WERI-Rb-1 (cell line): ENCODE measurements at regions not wholly inside any gene's neighbourhood (a gene's known extent, or its start where the extent isn't known, plus 50 kb on each side); places are given as distances from the start of the nearest gene placed in this dataset.

Experiments used
- DNase-seq: peaks from one replicate; pipeline ENCODE4 v3.0.0-alpha.2; 2020
- H3K27ac ChIP-seq: fragments of 250-450 bp; sonication (Bioruptor Pico); 2 replicates; pipeline ENCODE4 v1.5.1; 2020; ENCODE audit warnings: mild to moderate bottlenecking, moderate library complexity
- H3K27me3 ChIP-seq: fragments of 250-450 bp; sonication (Bioruptor Pico); 2 replicates; pipeline ENCODE4 v1.5.1; 2021; ENCODE audit warnings: mild to moderate bottlenecking, low read depth, moderate library complexity; ENCODE audit not compliant: insufficient read depth, severe bottlenecking
- H3K36me3 ChIP-seq: fragments of 250-450 bp; sonication (Bioruptor Pico); 2 replicates; pipeline ENCODE4 v1.5.1; 2020; ENCODE audit warnings: mild to moderate bottlenecking, moderate library complexity
- H3K4me3 ChIP-seq: 2 replicates; pipeline ENCODE4 v1.5.1; 2011; ENCODE audit warnings: low read depth, mild to moderate bottlenecking, control low read depth, low read length
- H3K9me3 ChIP-seq: fragments of 250-450 bp; sonication (Bioruptor Pico); 2 replicates; pipeline ENCODE4 v1.5.1; 2021; ENCODE audit warnings: mild to moderate bottlenecking, moderate library complexity; ENCODE audit not compliant: severe bottlenecking
- CTCF ChIP-seq: IDR thresholded peaks from 2 replicates; pipeline ENCODE4 v1.5.1; 2011; ENCODE audit warnings: low read depth, mild to moderate bottlenecking, control low read depth, inconsistent platforms, low read length

GRCh38 chr6:93047033-93047432 is 372.3 kb downstream of the EPHA7 start:
- Histone ChIP-seq H3K36me3 (no peaks in the 10 kb centered on the region), H3K27ac (no peak overlapping the region)
- TF ChIP-seq CTCF: no peak

GRCh38 chr6:93045156-93045555 is 374.2 kb downstream of the EPHA7 start:
- no peak overlapping the region for H3K27ac ChIP-seq
- H3K4me3 ChIP-seq: no peak overlapping the region
- no peaks in the 10 kb centered on the region for H3K27me3 ChIP-seq
- DNase-seq: no peak
- H3K9me3 ChIP-seq: no peaks in the 10 kb centered on the region
- no peaks in the 10 kb centered on the region for H3K36me3 ChIP-seq
- TF ChIP-seq CTCF: no peak

More at GRCh38 chr6:93047033-93047432, 372.3 kb downstream of the EPHA7 start:
- Histone ChIP-seq H3K4me3 (no peak overlapping the region), H3K9me3 (no peaks in the 10 kb centered on the region), H3K27me3 (no peaks in the 10 kb centered on the region)
- DNase-seq: peak; percentile 10

GRCh38 chr6:93040375-93040774 is 379.0 kb downstream of the EPHA7 start:
- Histone ChIP-seq H3K36me3 (no peaks in the 10 kb centered on the region), H3K9me3 (no peaks in the 10 kb centered on the region), H3K27me3 (no peaks in the 10 kb centered on the region), H3K4me3 (no peak overlapping the region), H3K27ac (no peak overlapping the region)
- no peak for TF ChIP-seq CTCF
- DNase-seq: no peak

- Histone ChIP-seq H3K9me3 (no peaks in the 10 kb centered on the region), H3K36me3 (no peaks in the 10 kb centered on the region), H3K4me3 (no peak overlapping the region), H3K27me3 (no peaks in the 10 kb centered on the region), H3K27ac (no peak overlapping the region)
- no peak for DNase-seq
- TF ChIP-seq CTCF: peak; percentile 62
Observed at GRCh38 chr6:93036835-93037234, 382.5 kb downstream of the EPHA7 start.

GRCh38 chr6:93035756-93036155 is 383.6 kb downstream of the EPHA7 start:
- TF ChIP-seq CTCF: no peak
- Histone ChIP-seq H3K9me3 (no peaks in the 10 kb centered on the region), H3K36me3 (no peaks in the 10 kb centered on the region), H3K27me3 (no peaks in the 10 kb centered on the region), H3K27ac (no peak overlapping the region), H3K4me3 (no peak overlapping the region)
- DNase-seq: no peak

- H3K27ac ChIP-seq: peak overlapping the region; percentile 29
- peak overlapping the region; percentile 21 for H3K4me3 ChIP-seq
- no peaks in the 10 kb centered on the region for H3K36me3 ChIP-seq
- peak; percentile 63 for DNase-seq
- H3K9me3 ChIP-seq: no peaks in the 10 kb centered on the region
- H3K27me3 ChIP-seq: no peaks in the 10 kb centered on the region
- TF ChIP-seq CTCF: no peak
Observed at GRCh38 chr6:93021235-93021915, 398.0 kb downstream of the EPHA7 start.
